K562 (cell line): ENCODE measurements at regions not wholly inside any gene's neighbourhood (a gene's known extent, or its start where the extent isn't known, plus 50 kb on each side); places are given as distances from the start of the nearest gene placed in this dataset.

ENCODE experiments used
- CEBPZ ChIP-seq: fragments of 150-350 bp; IDR thresholded peaks from 2 replicates; pipeline ENCODE4 v1.6.1; 2014; ENCODE audit warnings: low read depth, mild to moderate bottlenecking, low read length, borderline replicate concordance
- HIVEP1 ChIP-seq: fragments of 250-450 bp; sonication (Bioruptor Pico); IDR thresholded peaks from 2 replicates; pipeline ENCODE4 v1.4.0; 2020; ENCODE audit warnings: mild to moderate bottlenecking
- RFX1 ChIP-seq: fragments of 450-650 bp; IDR thresholded peaks from 2 replicates; pipeline ENCODE4 v1.6.1; 2016; ENCODE audit warnings: mild to moderate bottlenecking, moderate library complexity
- TAF7 ChIP-seq: fragments of 450-650 bp; IDR thresholded peaks from 2 replicates; pipeline ENCODE4 v1.6.1; 2016; ENCODE audit warnings: missing genetic modification characterization, missing compliant biosample characterization
- ZBED1 ChIP-seq: IDR thresholded peaks from 2 replicates; pipeline ENCODE4 v1.6.1; 2014
- ZBTB33 ChIP-seq: sonication (generic); formaldehyde crosslinking; IDR thresholded peaks from 2 replicates; pipeline ENCODE4 v1.8.1; 2023; ENCODE audit warnings: mild to moderate bottlenecking, missing genetic modification reagents
- ZFX ChIP-seq: sonication (generic); formaldehyde crosslinking; IDR thresholded peaks from 2 replicates; pipeline ENCODE4 v1.8.0; 2022; ENCODE audit warnings: mild to moderate bottlenecking, missing genetic modification reagents, moderate library complexity
- ZNF384 ChIP-seq: IDR thresholded peaks from 2 replicates; pipeline ENCODE4 v1.6.1; 2012; ENCODE audit warnings: low read depth, low read length, improper control_type of control experiment

- TF ChIP-seq ZNF384 (no peak), RFX1 (no peak), TAF7 (tag) (no peak), ZBED1 (no peak), ZFX (CRISPR knock-in tag) (no peak), CEBPZ (no peak), HIVEP1 (no peak), ZBTB33 (CRISPR knock-in tag) (no peak)
Measured at GRCh38 chr9:73816905-73817304, 665.2 kb downstream of the ANXA1 start (continued).
